GM13976 (cell line): ENCODE measurements at regions not wholly inside any gene's neighbourhood (a gene's known extent, or its start where the extent isn't known, plus 50 kb on each side); places are given as distances from the start of the nearest gene placed in this dataset.

Experiments
- DNase-seq: peaks from one replicate; pipeline ENCODE4 v3.0.0; 2012; ENCODE audit warnings: low spot score
- CTCF ChIP-seq: IDR thresholded peaks from 2 replicates; pipeline ENCODE4 v1.5.1; 2012; ENCODE audit warnings: borderline replicate concordance, mild to moderate bottlenecking; ENCODE audit not compliant: insufficient read depth; ENCODE audit errors: extremely low read depth, missing control alignments, control extremely low read depth
- in situ Hi-C: fragments of 300-500 bp; cut with MboI; formaldehyde crosslinking; loops from one replicate; pipeline ENCODE4 v1.12.0; 2022; ENCODE audit warnings: low sequenced_read_pairs, mixed read lengths, inconsistent platforms; ENCODE audit not compliant: unreplicated experiment

DNA sequence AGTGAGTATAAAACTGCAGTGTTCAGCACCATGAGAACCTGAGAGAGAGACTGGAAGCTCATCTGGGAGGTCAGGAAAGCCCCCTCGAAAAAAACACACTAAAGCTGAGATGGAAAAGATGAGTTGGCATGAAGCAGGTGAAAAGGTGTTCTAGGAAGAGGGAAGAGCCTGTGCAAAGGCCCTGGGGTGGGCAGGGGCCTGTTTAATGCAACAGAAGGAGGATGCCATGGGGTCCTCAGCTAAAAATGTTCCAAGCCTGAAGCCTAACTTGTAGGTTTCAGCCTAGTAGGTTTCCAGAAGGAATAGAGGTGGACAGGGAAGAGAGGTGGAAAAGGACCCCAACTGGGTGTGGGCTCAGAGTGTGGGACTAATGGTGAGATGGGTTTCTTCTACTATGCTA lies 242.3 kb upstream of the ZFHX3 start:
- DNase-seq, result no peak
- TF ChIP-seq CTCF, result no peak
- in situ Hi-C loops, result no loop called here

DNA sequence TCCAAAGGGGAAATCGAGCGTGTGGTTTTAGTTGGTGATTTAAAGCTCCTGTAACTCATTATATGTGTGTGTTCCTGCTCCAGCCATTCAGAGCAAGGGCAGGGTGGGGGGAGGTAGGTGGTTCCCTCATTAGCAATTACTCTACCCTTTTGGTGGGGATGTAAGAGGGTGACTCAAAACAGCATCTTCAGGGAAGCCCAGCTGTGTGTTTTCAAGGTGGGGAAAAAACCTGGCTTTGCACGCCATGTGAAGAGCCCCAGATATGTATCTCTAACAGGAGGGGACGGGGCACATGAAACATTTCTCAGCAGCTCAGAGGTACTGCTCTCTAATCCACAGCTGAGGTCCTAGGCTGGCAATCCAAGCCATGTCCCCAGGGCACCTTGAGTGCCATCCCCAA lies 241.3 kb upstream of the ZFHX3 start:
- DNase-seq, result peak; percentile 62
- no peak for TF ChIP-seq CTCF
- in situ Hi-C loops, result no loop called here

- DNase-seq, result no peak
- in situ Hi-C loops, result no loop called here
- TF ChIP-seq CTCF, result no peak
Measured at GRCh38 chr16:73288520-73288919, 240.6 kb upstream of the ZFHX3 start.

- in situ Hi-C loops, result no loop called here
- no peak for DNase-seq
- TF ChIP-seq CTCF, result no peak
Measured at GRCh38 chr16:73287859-73288405, 240.0 kb upstream of the ZFHX3 start.

- in situ Hi-C loops, result no loop called here
- no peak for DNase-seq
- TF ChIP-seq CTCF, result no peak
Measured at GRCh38 chr16:73286346-73287267, 238.7 kb upstream of the ZFHX3 start.

- no peak for TF ChIP-seq CTCF
- DNase-seq, result no peak
- in situ Hi-C loops, result no loop called here
Measured at GRCh38 chr16:73285436-73286201, 237.7 kb upstream of the ZFHX3 start.
